GM18519 (cell line): ENCODE measurements at regions not wholly inside any gene's neighbourhood (a gene's known extent, or its start where the extent isn't known, plus 50 kb on each side); places are given as distances from the start of the nearest gene placed in this dataset.

Experiments
- ATAC-seq: cut with Tn5 transposase; IDR thresholded peaks from one replicate; pipeline ENCODE4 v1.9.1; 2021; ENCODE audit warnings: mild to moderate bottlenecking, moderate library complexity; ENCODE audit not compliant: unreplicated experiment, low FRiP score

- no peak for ATAC-seq
These were observed 108.3 kb upstream of the TYRP1 start for GRCh38 chr9:12584656-12585522.

GRCh38 chr9:12595400-12595799, 97.8 kb upstream of the TYRP1 start:
- ATAC-seq: no peak

GRCh38 chr9:12604164-12604821, 88.9 kb upstream of the TYRP1 start:
- no peak for ATAC-seq

DNA sequence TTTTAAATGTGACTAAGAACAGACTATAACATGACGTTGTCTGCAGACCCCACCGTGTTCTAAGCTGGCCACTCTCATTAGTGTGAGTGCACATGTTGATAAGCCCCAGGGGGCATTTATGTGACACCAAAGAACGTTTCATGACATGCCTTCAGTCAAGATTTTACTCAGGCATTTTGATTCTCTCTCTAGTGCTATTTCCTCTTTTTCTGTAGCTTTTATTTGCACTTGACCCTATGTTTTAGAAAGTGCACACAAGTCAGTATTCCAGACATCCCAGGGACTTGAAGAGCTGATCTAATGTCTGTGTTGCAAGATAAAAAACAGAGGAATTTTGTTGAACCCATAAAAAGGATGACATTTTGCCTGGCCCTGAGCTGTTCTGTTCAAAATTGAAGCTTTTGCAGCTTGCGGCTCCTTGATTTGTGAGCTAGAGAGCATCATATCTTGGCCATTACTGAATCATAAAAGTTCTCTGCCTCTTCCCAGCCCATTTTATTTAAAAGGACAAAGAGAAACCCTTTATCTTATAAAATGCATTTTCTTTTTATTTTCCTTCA, 80.9 kb upstream of the TYRP1 start:
- no peak for ATAC-seq

DNA sequence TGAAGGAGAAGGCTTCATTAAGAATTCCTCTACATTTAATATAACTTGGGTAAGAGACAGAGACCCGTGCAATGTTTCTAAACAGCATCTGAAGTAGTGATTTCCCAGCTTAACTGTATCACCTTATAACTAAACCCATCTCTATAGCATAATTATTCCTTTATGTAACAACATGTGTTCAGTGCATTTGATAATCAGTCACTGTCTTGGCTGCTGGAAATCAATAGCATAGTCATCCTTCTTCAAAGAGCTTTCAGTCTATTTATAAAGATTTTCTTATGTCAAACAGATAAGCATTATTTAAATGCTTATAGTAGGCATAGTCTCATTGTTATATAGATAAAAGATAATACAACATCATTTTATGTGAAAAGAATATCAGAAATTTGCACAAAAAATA, 80.1 kb upstream of the TYRP1 start:
- no peak for ATAC-seq

DNA sequence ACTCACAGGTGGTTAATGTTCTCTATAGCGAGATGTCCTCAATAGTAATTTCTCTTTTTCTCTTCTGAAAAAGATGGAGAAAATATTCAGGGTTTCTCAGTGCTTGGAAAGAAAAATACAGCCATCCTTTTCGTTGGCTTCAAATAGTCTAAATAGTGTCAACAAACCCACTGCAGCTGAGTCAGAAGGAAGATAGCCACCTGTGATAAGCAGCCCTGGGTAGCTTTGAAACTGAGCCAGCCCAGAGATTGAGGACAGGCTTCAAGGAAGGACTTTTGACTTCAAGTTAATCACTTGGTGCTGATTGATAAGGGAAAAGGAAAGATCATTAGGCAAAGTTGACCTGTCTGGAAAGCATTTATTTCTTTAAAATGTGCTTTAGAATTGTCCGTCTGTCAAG, 78.7 kb upstream of the TYRP1 start:
- no peak for ATAC-seq

- ATAC-seq: no peak
These were observed 74.2 kb upstream of the TYRP1 start for GRCh38 chr9:12618956-12619355.

- ATAC-seq: no peak
These were observed 67.3 kb upstream of the TYRP1 start for GRCh38 chr9:12625844-12626243.

- no peak for ATAC-seq
These were observed 66.1 kb upstream of the TYRP1 start for GRCh38 chr9:12627096-12627495.

DNA sequence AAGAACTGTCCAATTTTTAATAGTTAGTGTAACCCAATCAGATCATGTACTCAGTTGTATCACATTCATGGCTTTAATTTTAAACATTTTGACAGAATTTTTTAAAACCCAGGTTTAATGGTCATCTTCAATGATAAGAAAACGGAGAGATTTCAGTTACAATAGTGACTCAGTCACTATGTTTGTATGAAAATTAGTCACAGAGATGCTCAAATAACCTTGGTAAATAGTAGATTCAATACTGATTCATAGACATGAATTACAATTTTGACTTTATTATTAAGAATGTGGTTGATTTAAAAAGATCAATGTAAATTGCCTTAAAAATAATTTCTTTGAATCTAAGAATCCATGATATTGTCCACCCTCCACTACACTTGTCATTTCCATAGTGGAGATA, 64.6 kb upstream of the TYRP1 start:
- no peak for ATAC-seq

GRCh38 chr9:12629067-12629466, 64.1 kb upstream of the TYRP1 start:
- no peak for ATAC-seq

- ATAC-seq: no peak
These were observed 61.3 kb upstream of the TYRP1 start for GRCh38 chr9:12631866-12632265.

DNA sequence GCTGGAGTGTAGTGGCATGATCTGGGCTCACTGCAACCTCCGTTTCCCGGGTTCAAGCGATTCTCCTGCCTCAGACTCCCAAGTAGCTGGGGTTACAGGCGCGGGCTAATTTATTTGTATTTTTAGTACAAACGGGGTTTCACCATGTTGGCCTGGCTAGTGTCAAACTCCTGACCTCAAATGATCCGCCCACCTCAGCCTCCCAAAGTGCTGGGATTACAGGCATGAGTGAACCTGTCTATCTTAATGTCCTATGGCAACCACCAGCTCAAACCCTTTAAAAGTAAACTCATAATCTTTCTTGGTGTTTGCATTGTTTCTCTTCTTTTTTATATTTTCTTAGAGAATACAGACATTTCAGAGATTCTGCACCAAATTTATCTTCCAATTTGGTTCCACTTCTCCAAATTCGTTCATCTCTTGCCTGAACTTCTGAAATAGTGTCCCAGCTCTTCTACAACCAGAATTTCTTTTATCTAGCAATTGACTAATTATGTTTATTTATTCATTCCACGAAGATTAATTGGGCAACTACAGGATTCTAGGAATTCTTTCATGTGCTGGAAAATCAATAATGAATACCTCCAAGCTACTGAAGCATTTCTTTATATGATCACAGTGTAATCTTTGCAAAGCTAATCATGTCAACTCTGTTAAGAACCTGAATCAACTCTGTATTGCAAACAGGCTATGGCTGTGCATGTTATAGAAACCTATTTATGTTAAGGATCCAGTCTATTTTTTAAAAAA, 60.0 kb upstream of the TYRP1 start:
- ATAC-seq: no peak

DNA sequence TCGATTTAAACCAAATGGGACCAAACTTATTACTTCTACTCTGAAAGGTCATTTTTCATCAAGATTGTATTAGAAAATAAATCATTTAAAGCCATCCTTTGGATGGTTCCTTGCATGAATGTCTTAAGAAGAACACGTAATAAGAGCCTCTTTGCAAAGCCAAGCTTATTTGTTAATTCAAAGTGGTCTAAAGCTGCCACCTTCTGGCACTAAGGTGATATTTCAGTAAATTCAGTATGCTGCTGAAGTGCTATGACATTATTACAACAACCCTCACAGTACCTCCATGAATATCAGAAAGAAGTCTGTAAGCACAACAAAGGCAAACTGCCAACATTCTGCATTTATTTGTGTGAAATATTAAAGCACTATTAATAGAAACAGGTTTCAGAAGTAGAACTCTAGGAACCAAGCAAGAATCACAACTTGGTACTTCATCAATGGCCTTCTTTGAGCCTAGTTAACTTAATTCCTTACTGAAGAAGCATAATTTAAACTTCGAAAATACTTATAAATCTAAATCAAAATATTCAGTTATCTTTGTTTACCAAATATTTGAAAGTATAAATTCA, 53.1 kb upstream of the TYRP1 start:
- no peak for ATAC-seq

- no peak for ATAC-seq
These were observed 52.1 kb upstream of the TYRP1 start for GRCh38 chr9:12640866-12641636.
